Hepatocyte (in vitro differentiated cells): ENCODE measurements at regions not wholly inside any gene's neighbourhood (a gene's known extent, or its start where the extent isn't known, plus 50 kb on each side); places are given as distances from the start of the nearest gene placed in this dataset.

ENCODE experiments used
- DNase-seq: peaks from one replicate; pipeline ENCODE4 v3.0.0-alpha.2; 2016; ENCODE audit warnings: low spot score
- H2AFZ ChIP-seq: fragments of 200-600 bp; sonication (generic); 2 replicates; pipeline ENCODE4 v1.6.0; 2016; ENCODE audit warnings: antibody characterized with exemption, mild to moderate bottlenecking
- H3K27ac ChIP-seq: fragments of 200-600 bp; sonication (generic); 2 replicates; pipeline ENCODE4 v1.5.1; 2016; ENCODE audit warnings: mild to moderate bottlenecking
- H3K27me3 ChIP-seq: fragments of 200-600 bp; sonication (generic); 2 replicates; pipeline ENCODE4 v1.6.1; 2016
- H3K36me3 ChIP-seq: fragments of 200-600 bp; sonication (generic); replicated peaks from 2 replicates; pipeline ENCODE4 v1.5.1; 2016; ENCODE audit warnings: low read depth; ENCODE audit not compliant: insufficient read depth
- H3K4me1 ChIP-seq: fragments of 200-600 bp; sonication (generic); 2 replicates; pipeline ENCODE4 v1.5.1; 2016; ENCODE audit warnings: mild to moderate bottlenecking, moderate library complexity; ENCODE audit not compliant: insufficient read depth
- H3K4me2 ChIP-seq: fragments of 200-600 bp; sonication (generic); 2 replicates; pipeline ENCODE4 v1.6.0; 2016
- H3K4me3 ChIP-seq: fragments of 200-600 bp; sonication (generic); 2 replicates; pipeline ENCODE4 v1.5.1; 2016; ENCODE audit warnings: mild to moderate bottlenecking
- H3K79me2 ChIP-seq: fragments of 200-600 bp; sonication (generic); 2 replicates; pipeline ENCODE4 v1.6.0; 2017; ENCODE audit warnings: mild to moderate bottlenecking
- H3K9me2 ChIP-seq: fragments of 200-600 bp; sonication (generic); replicated peaks from 2 replicates; pipeline ENCODE4 v1.6.0; 2017; ENCODE audit warnings: mild to moderate bottlenecking; ENCODE audit not compliant: insufficient read depth
- H3K9me3 ChIP-seq: fragments of 200-600 bp; sonication (generic); 2 replicates; pipeline ENCODE4 v1.5.1; 2016; ENCODE audit warnings: low read depth, mild to moderate bottlenecking
- H4K20me1 ChIP-seq: fragments of 200-600 bp; sonication (generic); 2 replicates; pipeline ENCODE4 v1.6.0; 2016; ENCODE audit warnings: mild to moderate bottlenecking; ENCODE audit not compliant: insufficient read depth, poor library complexity, severe bottlenecking
- CTCF ChIP-seq: fragments of 200-600 bp; sonication (generic); IDR thresholded peaks from 2 replicates; pipeline ENCODE4 v1.5.1; 2016; ENCODE audit warnings: antibody characterized with exemption, mild to moderate bottlenecking; ENCODE audit not compliant: poor library complexity
- EZH2 ChIP-seq: fragments of 200-600 bp; sonication (generic); IDR thresholded peaks from 2 replicates; pipeline ENCODE4 v1.6.1; 2016; ENCODE audit warnings: antibody characterized with exemption, mild to moderate bottlenecking, borderline replicate concordance
- EZH2phosphoT487 ChIP-seq: fragments of 200-600 bp; sonication (generic); IDR thresholded peaks from one replicate; pipeline ENCODE4 v1.6.1; 2018; ENCODE audit warnings: antibody characterized with exemption, mild to moderate bottlenecking, low read depth, moderate library complexity; ENCODE audit not compliant: unreplicated experiment, severe bottlenecking
- WGBS: methylation state at CpG from one replicate; pipeline ENCODE4 v1.1.6; 2016; ENCODE audit warnings: low lambda C conversion rate; ENCODE audit errors: missing lambda C conversion rate; 5-methylcytosine and 5-hydroxymethylcytosine counted together

GRCh38 chr18:40606996-40607395 lies 1348.0 kb upstream of the PIK3C3 start:
- DNase-seq, result no peak
- no peaks in the 10 kb centered on the region for H3K4me1 ChIP-seq
- H3K79me2 ChIP-seq, result no peaks in the 10 kb centered on the region
- H4K20me1 ChIP-seq, result no peaks in the 10 kb centered on the region
- no peak for TF ChIP-seq EZH2
- TF ChIP-seq EZH2phosphoT487, result no peak
- H3K4me2 ChIP-seq, result no peak overlapping the region
- H3K36me3 ChIP-seq, result no peaks in the 10 kb centered on the region
- no peak overlapping the region for H3K4me3 ChIP-seq
- H3K27me3 ChIP-seq, result no peaks in the 10 kb centered on the region
- no peaks in the 10 kb centered on the region for H3K9me3 ChIP-seq
- H3K9me2 ChIP-seq, result no peaks in the 10 kb centered on the region
- no peak overlapping the region for H2AFZ ChIP-seq
- H3K27ac ChIP-seq, result no peak overlapping the region
- 88% methylated on average over 1 of the region's 1 CpG for whole genome bisulfite sequencing

DNA sequence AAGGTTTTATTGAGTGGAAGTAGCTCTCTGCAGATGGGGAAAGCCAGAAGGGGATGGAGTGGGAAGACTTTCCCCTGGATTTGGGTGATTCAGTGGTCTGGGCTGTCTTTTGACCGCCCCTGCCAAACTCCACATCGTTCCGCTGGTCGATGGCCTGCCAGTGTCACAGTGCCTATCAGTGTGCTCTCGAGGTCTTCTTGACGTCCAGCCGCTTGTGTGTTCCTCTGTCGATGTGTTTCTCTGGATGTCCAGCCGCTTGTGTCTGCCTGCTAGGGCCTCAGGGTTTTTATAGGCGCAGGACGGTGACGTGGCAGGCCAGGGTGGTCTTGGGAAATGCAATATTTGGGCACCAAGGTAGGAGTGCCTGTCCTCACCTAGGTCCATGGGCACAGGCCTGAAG lies 1371.4 kb upstream of the PIK3C3 start:
- Histone ChIP-seq H4K20me1 (no peaks in the 10 kb centered on the region), H3K4me3 (no peak overlapping the region), H3K36me3 (no peaks in the 10 kb centered on the region), H3K27ac (no peak overlapping the region), H3K9me2 (no peaks in the 10 kb centered on the region), H2AFZ (no peak overlapping the region), H3K27me3 (no peaks in the 10 kb centered on the region), H3K4me1 (no peaks in the 10 kb centered on the region), H3K9me3 (no peaks in the 10 kb centered on the region), H3K79me2 (no peaks in the 10 kb centered on the region), H3K4me2 (no peak overlapping the region)
- no peak for TF ChIP-seq CTCF
- no peak for DNase-seq
- WGBS, result 96% methylated on average over 12 of the region's 12 CpGs

- H3K4me2 ChIP-seq, result no peak overlapping the region
- DNase-seq, result no peak
- H3K36me3 ChIP-seq, result no peaks in the 10 kb centered on the region
- H3K4me1 ChIP-seq, result no peaks in the 10 kb centered on the region
- no peaks in the 10 kb centered on the region for H3K27me3 ChIP-seq
- no peak overlapping the region for H3K27ac ChIP-seq
- no peak overlapping the region for H2AFZ ChIP-seq
- H4K20me1 ChIP-seq, result no peaks in the 10 kb centered on the region
- TF ChIP-seq CTCF (no peak), EZH2phosphoT487 (no peak), EZH2 (no peak)
- H3K9me3 ChIP-seq, result no peaks in the 10 kb centered on the region
- H3K4me3 ChIP-seq, result no peak overlapping the region
- no peaks in the 10 kb centered on the region for H3K79me2 ChIP-seq
- 63% methylated on average over 1 of the region's 1 CpG for WGBS
- no peaks in the 10 kb centered on the region for H3K9me2 ChIP-seq
Observed at GRCh38 chr18:40582105-40582504, 1372.9 kb upstream of the PIK3C3 start.

DNA sequence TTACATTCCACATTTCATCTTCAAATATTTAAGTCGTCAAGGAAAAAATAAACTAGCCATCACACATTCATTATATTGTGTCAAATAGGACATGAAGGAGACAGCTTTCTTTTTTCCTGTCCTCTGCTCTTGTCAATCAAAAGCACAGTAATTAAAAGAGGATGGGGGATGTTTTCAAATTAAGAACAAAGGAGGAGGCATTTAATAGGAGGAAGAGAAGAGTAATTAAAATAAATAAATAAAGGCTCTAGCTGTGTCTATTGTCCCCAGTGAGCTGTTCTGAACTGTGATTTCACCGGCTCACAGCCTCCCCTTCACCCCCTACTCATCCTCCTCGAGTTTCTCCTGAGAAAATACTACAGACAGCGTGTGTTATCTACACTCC lies 1377.1 kb upstream of the PIK3C3 start:
- no peaks in the 10 kb centered on the region for H3K9me3 ChIP-seq
- no peaks in the 10 kb centered on the region for H3K36me3 ChIP-seq
- no peaks in the 10 kb centered on the region for H4K20me1 ChIP-seq
- H3K9me2 ChIP-seq, result no peaks in the 10 kb centered on the region
- H3K4me2 ChIP-seq, result no peak overlapping the region
- H3K79me2 ChIP-seq, result no peaks in the 10 kb centered on the region
- WGBS, result 70% methylated on average over 4 of the region's 4 CpGs
- no peak overlapping the region for H3K27ac ChIP-seq
- H3K27me3 ChIP-seq, result no peaks in the 10 kb centered on the region
- H2AFZ ChIP-seq, result no peak overlapping the region
- H3K4me1 ChIP-seq, result no peaks in the 10 kb centered on the region
- H3K4me3 ChIP-seq, result no peak overlapping the region
- TF ChIP-seq EZH2 (no peak), EZH2phosphoT487 (no peak), CTCF (no peak)
- DNase-seq, result no peak
